OCI-LY3 (cell line): ENCODE measurements at regions not wholly inside any gene's neighbourhood (a gene's known extent, or its start where the extent isn't known, plus 50 kb on each side); places are given as distances from the start of the nearest gene placed in this dataset.

ENCODE experiments used
- H2AFZ ChIP-seq: fragments of 200-600, 300-600 bp; shearing (Covaris generic); 2 replicates; pipeline ENCODE4 v1.6.0; 2014; ENCODE audit warnings: antibody characterized with exemption, low read depth, low read length
- H3K27ac ChIP-seq: fragments of 200-600, 300-600 bp; sonication (generic); 2 replicates; pipeline ENCODE4 v1.5.1; 2014; ENCODE audit warnings: mild to moderate bottlenecking, low read length, moderate library complexity, mixed read lengths
- H3K27me3 ChIP-seq: fragments of 200-600, 300-600 bp; sonication (generic); 2 replicates; pipeline ENCODE4 v1.6.1; 2014; ENCODE audit warnings: low read depth, low read length, mixed read lengths
- H3K36me3 ChIP-seq: fragments of 200-600, 300-600 bp; sonication (generic); replicated peaks from 2 replicates; pipeline ENCODE3; 2014; ENCODE audit warnings: low read depth, low read length, mixed read lengths
- H3K4me1 ChIP-seq: fragments of 300-600, 200-600 bp; sonication (generic); 2 replicates; pipeline ENCODE4 v1.6.1; 2014; ENCODE audit warnings: low read length, mixed read lengths
- H3K4me2 ChIP-seq: fragments of 200-600, 300-600 bp; sonication (generic); 2 replicates; pipeline ENCODE4 v1.6.1; 2014; ENCODE audit warnings: low read length, mixed read lengths
- H3K4me3 ChIP-seq: fragments of 300-600, 200-600 bp; sonication (generic); 2 replicates; pipeline ENCODE4 v1.5.1; 2014; ENCODE audit warnings: antibody characterized with exemption, mild to moderate bottlenecking, low read length, moderate library complexity
- H3K79me2 ChIP-seq: fragments of 300-600, 200-600 bp; shearing (Covaris generic); 2 replicates; pipeline ENCODE4 v1.6.1; 2014; ENCODE audit warnings: mild to moderate bottlenecking, low read length, mixed read lengths
- H3K9ac ChIP-seq: fragments of 300-600, 200-600 bp; shearing (Covaris generic); 2 replicates; pipeline ENCODE4 v1.6.0; 2014; ENCODE audit warnings: mild to moderate bottlenecking, low read length, moderate library complexity
- H3K9me3 ChIP-seq: fragments of 200-600, 300-600 bp; shearing (Covaris generic); 2 replicates; pipeline ENCODE4 v1.6.1; 2014; ENCODE audit warnings: low read length, mixed read lengths; ENCODE audit not compliant: insufficient read depth
- H4K20me1 ChIP-seq: fragments of 200-600, 300-600 bp; sonication (generic); 2 replicates; pipeline ENCODE4 v1.6.1; 2016; ENCODE audit warnings: low read length, mixed read lengths; ENCODE audit not compliant: insufficient read depth
- CTCF ChIP-seq: fragments of 200-600, 300-600 bp; sonication (generic); IDR thresholded peaks from 2 replicates; pipeline ENCODE4 v1.5.1; 2014; ENCODE audit warnings: antibody characterized with exemption, low read length, low read depth
- EZH2phosphoT487 ChIP-seq: fragments of 200-600 bp; shearing (Covaris generic); IDR thresholded peaks from 2 replicates; pipeline ENCODE4 v1.6.1; 2018; ENCODE audit warnings: antibody characterized with exemption, mixed run types, low read depth

- H3K27me3 ChIP-seq: no peaks in the 10 kb centered on the region
- peaks cover 4% of the 10 kb centered on the region; the same call in 1 of the 2 replicates for H3K9me3 ChIP-seq
- no peak overlapping the region for H3K27ac ChIP-seq
- H3K4me3 ChIP-seq: no peak overlapping the region
- H4K20me1 ChIP-seq: no peaks in the 10 kb centered on the region
- H3K36me3 ChIP-seq: no peaks in the 10 kb centered on the region
- H3K4me1 ChIP-seq: peaks cover 4% of the 10 kb centered on the region; the same call in 1 of the 2 replicates
- no peak overlapping the region for H3K9ac ChIP-seq
- no peaks in the 10 kb centered on the region for H3K79me2 ChIP-seq
- no peak overlapping the region for H3K4me2 ChIP-seq
- H2AFZ ChIP-seq: no peak overlapping the region
- TF ChIP-seq EZH2phosphoT487 (no peak), CTCF (no peak)
Measured at GRCh38 chr3:148360051-148360450, 337.7 kb upstream of the AGTR1 start.

DNA sequence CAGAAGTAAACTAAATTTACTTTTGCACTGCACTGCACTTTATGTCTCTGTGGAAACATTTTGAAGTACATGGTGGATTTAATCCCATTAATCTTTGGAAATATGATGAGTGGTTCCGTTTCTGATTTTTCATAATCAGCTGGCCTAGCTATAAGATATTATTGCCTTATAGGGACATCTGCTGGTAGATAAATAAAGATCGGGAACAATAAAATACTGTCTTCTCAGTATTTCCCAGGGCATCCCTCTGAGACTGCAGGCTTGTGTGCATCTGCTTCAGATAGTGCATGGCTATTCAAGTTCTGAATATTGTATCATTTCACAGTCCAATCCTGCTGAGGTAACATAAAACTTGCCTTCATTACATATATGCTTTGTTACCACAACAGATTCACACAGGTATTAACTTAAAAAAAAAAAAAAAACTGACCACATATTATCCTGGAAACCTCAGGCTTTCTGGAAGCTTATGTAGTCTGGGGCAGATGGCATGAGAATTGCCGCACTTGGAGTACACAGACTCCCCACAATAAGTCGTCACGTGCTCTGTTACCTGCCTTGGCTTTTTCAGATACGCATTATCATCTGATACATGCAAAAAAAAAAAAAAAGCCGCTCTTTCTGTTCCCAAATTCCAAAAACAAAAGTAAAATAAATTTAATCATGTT is 330.8 kb upstream of the AGTR1 start:
- H2AFZ ChIP-seq: no peak overlapping the region
- no peaks in the 10 kb centered on the region for H3K36me3 ChIP-seq
- H3K9ac ChIP-seq: no peak overlapping the region
- no peak overlapping the region for H3K4me2 ChIP-seq
- H3K4me3 ChIP-seq: no peak overlapping the region
- H3K27me3 ChIP-seq: no peaks in the 10 kb centered on the region
- H3K9me3 ChIP-seq: peaks cover 4% of the 10 kb centered on the region; the same call in 1 of the 2 replicates
- H3K27ac ChIP-seq: no peak overlapping the region
- TF ChIP-seq CTCF: peak; percentile 64
- no peak for TF ChIP-seq EZH2phosphoT487
- H3K79me2 ChIP-seq: no peaks in the 10 kb centered on the region
- no peaks in the 10 kb centered on the region for H3K4me1 ChIP-seq
- no peaks in the 10 kb centered on the region for H4K20me1 ChIP-seq

DNA sequence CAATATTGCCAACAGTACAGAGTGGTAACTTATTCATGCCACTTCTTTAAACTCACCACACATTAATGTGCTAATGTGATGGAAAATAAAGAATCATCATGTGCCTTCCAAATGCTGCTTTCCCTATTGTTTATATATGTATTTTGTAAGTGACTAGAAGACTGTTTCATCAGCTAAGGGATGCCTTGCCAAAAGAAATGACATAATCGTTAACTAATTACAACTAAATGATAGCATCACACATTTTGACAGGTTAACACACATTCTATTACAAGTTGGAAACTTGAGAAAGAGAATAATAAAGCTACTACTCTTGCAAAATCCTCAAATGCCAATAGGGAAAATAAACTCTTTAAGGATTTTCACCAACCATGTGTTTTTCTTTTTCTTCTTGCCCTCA is 329.9 kb upstream of the AGTR1 start:
- no peak overlapping the region for H2AFZ ChIP-seq

DNA sequence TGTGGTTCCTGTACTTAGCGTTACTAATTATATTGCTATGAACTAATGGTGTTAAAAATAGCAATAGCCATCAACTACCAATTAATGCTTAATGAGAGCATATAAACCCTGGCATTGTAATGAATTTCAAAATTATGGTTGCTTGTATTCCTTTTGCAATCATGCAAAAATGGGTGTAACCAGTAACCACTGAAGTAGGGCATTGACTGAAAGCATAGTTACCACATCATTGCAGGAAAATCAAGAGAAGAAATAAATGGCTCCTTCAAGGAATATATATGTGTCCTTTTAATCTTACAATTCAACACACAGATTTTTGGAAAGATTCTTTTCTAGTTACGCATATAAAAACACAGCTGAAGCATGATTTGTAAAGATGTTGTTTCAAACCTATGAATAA is 328.3 kb upstream of the AGTR1 start:
- Histone ChIP-seq H3K79me2 (no peaks in the 10 kb centered on the region), H3K36me3 (no peaks in the 10 kb centered on the region), H3K9ac (no peak overlapping the region), H3K9me3 (no peaks in the 10 kb centered on the region), H3K27me3 (no peaks in the 10 kb centered on the region), H2AFZ (no peak overlapping the region), H3K4me3 (no peak overlapping the region), H3K4me2 (no peak overlapping the region), H3K4me1 (peaks cover 2% of the 10 kb centered on the region; the same call in 1 of the 2 replicates), H3K27ac (no peak overlapping the region), H4K20me1 (no peaks in the 10 kb centered on the region)
- TF ChIP-seq CTCF: no peak
- no peak for TF ChIP-seq EZH2phosphoT487

More for the DNA sequence above, 329.9 kb upstream of the AGTR1 start:
- TF ChIP-seq CTCF (no peak), EZH2phosphoT487 (no peak)
- H3K4me1 ChIP-seq: peaks cover 2% of the 10 kb centered on the region; the same call in 1 of the 2 replicates
- H3K79me2 ChIP-seq: no peaks in the 10 kb centered on the region
- H3K27me3 ChIP-seq: no peaks in the 10 kb centered on the region
- H3K36me3 ChIP-seq: no peaks in the 10 kb centered on the region
- no peak overlapping the region for H3K4me3 ChIP-seq
- peaks cover 4% of the 10 kb centered on the region; the same call in 1 of the 2 replicates for H3K9me3 ChIP-seq
- H3K9ac ChIP-seq: no peak overlapping the region
- H4K20me1 ChIP-seq: no peaks in the 10 kb centered on the region
- no peak overlapping the region for H3K27ac ChIP-seq
- H3K4me2 ChIP-seq: no peak overlapping the region
